ENCODE measurements at regions not wholly inside any gene's neighbourhood (a gene's known extent, or its start where the extent isn't known, plus 50 kb on each side); places are given as distances from the start of the nearest gene placed in this dataset.

DNA sequence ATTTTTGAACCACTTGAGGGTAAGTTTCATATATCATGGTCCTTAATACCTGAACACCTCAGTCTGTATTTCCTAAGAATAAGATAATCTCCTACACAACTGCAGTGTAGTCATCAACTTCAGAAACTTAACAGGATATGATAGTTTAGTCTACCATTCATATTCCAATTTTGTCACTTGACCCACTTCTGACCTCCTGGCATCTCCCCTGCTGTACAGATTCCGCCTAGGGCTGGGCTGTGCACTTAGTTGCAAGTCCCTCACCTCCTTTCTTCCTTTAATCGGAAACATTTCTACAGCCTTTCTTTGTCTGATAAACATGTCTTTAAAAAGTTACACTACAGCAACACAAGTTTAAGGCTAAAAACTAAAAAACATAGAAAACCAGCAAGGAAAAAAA lies 218.4 kb upstream of the SLCO3A1 start:
- Histone ChIP-seq H3K9me3 (replicated peaks) (peaks cover 9% of the 10 kb centered on the region), H3K27me3 (ENCODE audit: low read depth) (no peaks in the 10 kb centered on the region), H3K4me3 (no peak overlapping the region), H3K27ac (replicated peaks) (no peak overlapping the region), H3K36me3 (no peaks in the 10 kb centered on the region), H3K4me1 (no peaks in the 10 kb centered on the region)
- DNase-seq: no peak
- no peak for TF ChIP-seq CTCF (IDR thresholded peaks at IDR 0.05; ENCODE audit: borderline replicate concordance)
- intact Hi-C loops (cut with micrococcal nuclease): no loop called here

DNA sequence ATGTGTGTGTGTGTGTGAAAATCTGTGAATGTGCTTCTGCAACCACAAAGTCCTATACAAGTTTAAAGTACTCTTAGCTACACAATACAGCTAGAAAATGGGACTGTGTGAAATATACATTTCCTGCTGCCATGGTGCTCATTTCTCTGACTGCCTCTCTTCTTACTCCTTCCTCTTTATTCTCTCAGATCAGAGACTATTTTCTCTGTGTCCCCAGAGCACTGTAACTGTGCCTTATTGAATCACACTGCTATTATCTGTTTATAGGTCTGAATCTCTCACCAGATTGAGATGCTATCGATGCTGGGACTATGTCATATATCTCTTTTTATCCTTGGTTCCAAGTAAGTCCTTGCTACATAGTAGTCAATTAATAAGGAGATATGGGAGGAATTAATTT lies 217.9 kb upstream of the SLCO3A1 start:
- no peak for DNase-seq
- H3K4me1 ChIP-seq: no peaks in the 10 kb centered on the region
- H3K4me3 ChIP-seq: no peak overlapping the region
- peaks cover 15% of the 10 kb centered on the region for H3K9me3 ChIP-seq (replicated peaks)
- H3K36me3 ChIP-seq: no peaks in the 10 kb centered on the region
- TF ChIP-seq CTCF (IDR thresholded peaks at IDR 0.05; ENCODE audit: borderline replicate concordance): no peak
- H3K27ac ChIP-seq (replicated peaks): no peak overlapping the region
- intact Hi-C loops (cut with micrococcal nuclease): no loop called here
- no peaks in the 10 kb centered on the region for H3K27me3 ChIP-seq (ENCODE audit: low read depth)

DNA sequence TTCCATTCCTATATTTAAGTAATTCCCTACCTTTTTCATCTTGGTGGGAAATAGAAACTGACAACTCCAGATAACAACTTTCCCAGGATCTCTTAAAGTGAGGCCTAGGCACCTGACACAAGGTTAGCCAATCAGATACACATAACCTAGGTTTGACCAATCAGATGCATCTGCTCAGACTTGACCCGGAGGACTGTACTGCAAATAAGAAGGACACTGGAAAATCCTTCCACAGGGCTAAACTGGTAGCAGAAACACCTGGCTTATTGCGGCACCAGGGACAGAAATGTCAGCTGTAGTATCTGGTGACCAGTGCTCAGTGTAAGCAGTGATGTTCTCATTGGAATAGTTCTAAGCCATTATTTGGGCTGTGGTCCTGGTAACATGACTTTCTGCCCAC lies 204.5 kb upstream of the SLCO3A1 start:
- H3K4me1 ChIP-seq: no peaks in the 10 kb centered on the region
- intact Hi-C loops (cut with micrococcal nuclease): no loop called here
- no peaks in the 10 kb centered on the region for H3K9me3 ChIP-seq (replicated peaks)
- no peaks in the 10 kb centered on the region for H3K27me3 ChIP-seq (ENCODE audit: low read depth)
- H3K27ac ChIP-seq (replicated peaks): no peak overlapping the region
- no peak for TF ChIP-seq CTCF (IDR thresholded peaks at IDR 0.05; ENCODE audit: borderline replicate concordance)
- no peak overlapping the region for H3K4me3 ChIP-seq
- H3K36me3 ChIP-seq: no peaks in the 10 kb centered on the region
- DNase-seq: no peak

- DNase-seq: no peak
- intact Hi-C loops (cut with micrococcal nuclease): no loop called here
- Histone ChIP-seq H3K36me3 (no peaks in the 10 kb centered on the region), H3K27ac (replicated peaks) (no peak overlapping the region), H3K27me3 (ENCODE audit: low read depth) (no peaks in the 10 kb centered on the region), H3K9me3 (replicated peaks) (no peaks in the 10 kb centered on the region), H3K4me3 (no peak overlapping the region), H3K4me1 (no peaks in the 10 kb centered on the region)
- no peak for TF ChIP-seq CTCF (IDR thresholded peaks at IDR 0.05; ENCODE audit: borderline replicate concordance)
Observed at GRCh38 chr15:91649831-91650321, 203.6 kb upstream of the SLCO3A1 start.

- intact Hi-C loops (cut with micrococcal nuclease): no loop called here
- H3K27ac ChIP-seq (replicated peaks): no peak overlapping the region
- H3K36me3 ChIP-seq: no peaks in the 10 kb centered on the region
- no peaks in the 10 kb centered on the region for H3K4me1 ChIP-seq
- no peaks in the 10 kb centered on the region for H3K9me3 ChIP-seq (replicated peaks)
- no peak overlapping the region for H3K4me3 ChIP-seq
- DNase-seq: no peak
- no peak for TF ChIP-seq CTCF (IDR thresholded peaks at IDR 0.05; ENCODE audit: borderline replicate concordance)
- H3K27me3 ChIP-seq (ENCODE audit: low read depth): peaks cover 6% of the 10 kb centered on the region
Observed at GRCh38 chr15:91651251-91651650, 202.3 kb upstream of the SLCO3A1 start.

Data from left ventricle myocardium inferior (tissue), 1 donor.